ENCODE measurements at regions not wholly inside any gene's neighbourhood (a gene's known extent, or its start where the extent isn't known, plus 50 kb on each side); places are given as distances from the start of the nearest gene placed in this dataset.
"Not testable (repeated sequence)": the region's sequence is repeated elsewhere in the genome, so short reads cannot be mapped to it uniquely, and the experiment has no call there.

DNA sequence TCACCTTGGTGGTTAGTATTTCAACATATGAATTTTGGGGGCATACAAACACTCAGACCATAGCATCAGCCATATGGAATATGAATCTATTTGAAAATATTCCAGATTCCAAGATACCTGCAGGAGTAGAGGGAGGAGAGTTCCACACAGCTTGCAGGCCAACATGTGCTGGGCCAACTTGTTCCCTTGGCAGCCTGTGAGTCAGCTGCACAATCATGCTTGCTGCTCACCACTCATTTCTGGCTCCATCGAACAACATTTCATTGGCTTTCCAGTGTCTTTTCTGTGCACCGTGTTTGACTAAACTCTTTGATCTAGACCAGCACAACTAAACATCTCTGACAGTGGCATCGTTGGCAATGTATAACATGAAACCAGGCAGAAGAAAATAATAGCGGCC lies 282.5 kb upstream of the RASGEF1B start:
- no peak for DNase-seq

DNA sequence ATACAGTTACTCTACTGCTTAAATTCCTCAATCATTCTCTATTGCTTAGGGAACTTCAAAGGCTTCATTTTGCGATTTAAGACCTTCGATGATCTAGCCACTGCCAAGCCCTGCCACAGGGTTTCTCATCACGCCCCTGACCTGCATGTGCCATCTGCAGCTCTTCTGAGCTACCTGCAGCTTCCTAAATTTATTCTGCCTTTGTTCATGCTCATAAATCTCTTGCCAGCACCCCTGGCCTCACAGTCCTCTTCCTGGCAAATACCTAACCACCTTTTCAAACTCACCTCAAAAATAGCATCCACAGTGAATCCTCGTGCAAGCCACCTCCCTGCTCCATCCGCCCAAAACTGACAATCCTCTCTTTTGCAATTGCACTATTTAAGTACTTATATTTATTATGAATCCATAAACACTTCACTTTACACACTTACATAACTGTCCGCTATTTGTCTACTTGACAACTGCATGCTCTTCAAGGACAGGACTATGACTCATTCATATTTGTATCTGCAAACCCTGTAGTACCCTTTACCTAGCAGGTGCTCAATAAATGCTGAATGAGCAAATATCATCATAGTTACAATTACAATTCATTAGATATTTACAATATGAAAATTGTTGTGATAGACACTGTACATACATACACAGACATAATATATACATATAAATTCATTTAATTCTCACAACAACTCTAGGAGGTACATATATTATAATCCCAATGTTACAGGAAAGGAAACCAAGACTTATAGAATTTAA lies 280.0 kb upstream of the RASGEF1B start:
- DNase-seq = no peak

DNA sequence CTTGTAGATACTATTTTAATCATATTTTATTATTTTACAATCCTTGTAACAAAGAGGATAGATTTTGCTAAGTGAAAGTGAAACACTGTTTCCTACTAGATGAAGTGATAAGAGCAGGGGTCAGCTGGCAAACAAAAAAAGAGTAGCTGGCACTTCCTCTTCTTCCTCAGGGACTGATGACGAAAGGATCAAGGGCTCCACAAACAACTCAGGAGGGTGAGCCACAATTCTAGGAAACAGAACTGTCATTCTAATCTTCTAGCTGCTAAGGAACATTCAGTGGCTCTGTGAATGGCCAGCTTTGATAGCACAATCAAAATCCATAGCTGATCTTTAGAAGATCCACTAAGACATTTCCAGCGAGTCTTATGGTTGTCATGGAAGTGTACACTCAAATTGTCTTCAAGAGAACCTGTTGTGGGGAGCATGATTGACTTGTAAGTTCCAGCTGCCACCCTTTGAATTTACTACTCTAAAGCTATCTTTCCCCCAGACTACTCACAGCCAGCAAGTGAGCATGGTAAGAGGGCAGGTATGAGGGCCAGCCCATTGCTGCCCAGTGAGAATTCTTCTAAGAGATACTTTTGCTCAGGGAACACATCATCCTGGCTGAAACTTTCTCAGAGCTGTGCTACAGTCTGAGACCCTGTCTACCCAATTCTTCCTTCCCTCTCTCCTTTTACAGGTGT lies 275.7 kb upstream of the RASGEF1B start:
- DNase-seq = no peak

DNA sequence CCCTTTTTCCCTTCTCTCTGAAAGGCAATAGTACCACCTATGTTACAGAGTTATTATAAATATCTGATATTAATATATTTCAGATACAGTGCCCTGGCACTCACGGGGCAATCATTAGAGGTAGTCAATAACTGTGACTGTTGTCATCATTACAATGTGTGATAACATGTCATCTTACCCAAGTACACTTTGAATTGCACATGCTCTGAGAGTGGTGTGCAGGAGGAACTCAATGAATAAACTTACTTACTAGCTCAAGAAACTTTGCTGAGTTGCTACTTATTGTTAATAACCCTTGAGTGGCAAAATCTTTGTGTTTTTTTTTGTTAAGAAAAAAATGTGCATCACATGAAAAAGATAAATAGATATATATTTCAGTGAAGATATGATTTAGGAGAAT lies 275.1 kb upstream of the RASGEF1B start:
- DNase-seq = no peak

DNA sequence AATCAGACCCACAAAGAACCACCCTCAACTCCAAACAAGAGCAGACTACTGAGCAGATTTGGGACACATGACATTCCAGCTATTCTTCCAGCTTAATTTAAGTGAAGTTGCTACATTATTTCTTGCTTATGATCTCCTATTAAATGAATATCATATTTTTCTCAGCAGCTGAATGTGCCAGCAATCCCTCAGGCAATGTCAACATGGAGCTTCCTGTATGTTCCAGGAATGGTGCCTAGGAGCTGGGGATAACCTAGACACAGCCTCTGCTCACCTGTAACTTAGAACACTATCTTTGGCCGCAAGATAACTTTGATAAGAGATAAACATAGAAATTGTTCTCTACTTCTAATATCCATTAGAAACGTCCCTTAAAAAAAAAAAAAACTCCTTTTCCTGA lies 274.4 kb upstream of the RASGEF1B start:
- no peak for DNase-seq

DNA sequence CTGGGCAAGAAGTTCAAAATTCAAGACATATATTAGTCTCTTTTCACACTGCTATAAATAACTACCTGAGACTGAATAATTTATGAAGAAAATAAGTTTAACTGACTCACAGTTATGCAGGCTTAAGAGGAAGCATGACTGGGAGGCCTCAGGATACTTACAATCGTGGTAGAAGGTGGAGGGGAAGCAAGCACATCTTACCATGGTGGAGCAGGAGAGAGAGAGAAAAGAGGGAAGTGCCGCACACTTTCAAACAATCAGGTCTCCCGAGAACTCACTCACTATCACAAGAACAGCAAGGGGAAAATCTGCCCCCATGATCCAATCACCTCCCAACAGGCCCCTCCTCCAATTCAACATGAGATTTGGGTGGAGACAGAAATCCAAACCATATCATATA lies 273.3 kb upstream of the RASGEF1B start:
- no peak for DNase-seq

DNA sequence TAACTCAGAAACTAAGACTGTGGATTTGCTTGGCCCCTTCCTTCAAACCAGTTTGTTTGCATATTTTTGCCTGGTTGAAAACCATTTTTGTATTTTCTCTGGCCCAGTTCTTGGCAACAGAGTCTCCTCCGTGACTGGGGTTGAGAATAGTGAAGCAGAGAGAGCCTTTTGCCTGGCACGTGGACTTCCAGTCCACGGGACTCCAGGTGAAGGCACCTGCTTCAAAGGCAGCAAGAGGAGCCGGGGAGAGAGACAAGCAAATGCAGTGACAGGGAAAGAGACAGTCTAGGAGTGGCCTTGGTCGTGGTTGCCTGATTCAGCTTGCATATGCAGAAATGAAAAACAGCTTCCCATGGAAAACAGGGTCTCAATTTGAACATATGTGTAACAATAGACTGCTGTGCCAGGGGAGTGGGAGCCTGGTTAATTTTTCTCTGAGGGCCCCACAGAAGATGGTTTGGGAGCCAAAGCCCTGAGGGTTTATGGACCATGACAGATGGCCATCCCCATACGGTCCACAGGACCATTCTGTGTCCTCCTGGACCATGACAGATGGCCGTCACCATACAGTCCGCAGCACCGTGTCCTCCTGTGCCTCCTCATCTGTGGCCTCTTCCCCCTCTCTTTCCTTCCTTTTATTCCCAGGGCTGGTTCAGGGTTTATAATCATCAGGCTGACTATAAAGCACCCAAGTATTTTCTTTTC lies 272.2 kb upstream of the RASGEF1B start:
- no peak for DNase-seq

DNA sequence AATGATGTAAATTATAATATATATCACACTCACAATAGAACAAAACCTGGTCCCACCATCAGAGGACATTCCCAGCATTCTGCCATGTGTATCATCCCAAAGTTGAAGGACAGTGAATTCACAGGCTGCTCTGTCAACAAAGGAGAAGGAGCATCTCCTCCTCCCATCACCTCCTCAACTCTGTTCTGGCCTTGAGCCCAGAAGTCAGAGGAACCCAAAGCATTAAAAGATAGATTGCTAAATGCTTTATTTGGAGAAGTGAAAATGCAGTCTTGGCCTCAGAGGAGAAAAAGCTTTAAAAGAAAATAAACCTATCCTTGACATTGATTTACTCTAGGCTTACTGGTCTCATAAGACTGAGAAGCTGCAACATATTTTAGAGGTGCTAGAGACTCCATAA lies 268.8 kb upstream of the RASGEF1B start:
- no peak for DNase-seq

DNA sequence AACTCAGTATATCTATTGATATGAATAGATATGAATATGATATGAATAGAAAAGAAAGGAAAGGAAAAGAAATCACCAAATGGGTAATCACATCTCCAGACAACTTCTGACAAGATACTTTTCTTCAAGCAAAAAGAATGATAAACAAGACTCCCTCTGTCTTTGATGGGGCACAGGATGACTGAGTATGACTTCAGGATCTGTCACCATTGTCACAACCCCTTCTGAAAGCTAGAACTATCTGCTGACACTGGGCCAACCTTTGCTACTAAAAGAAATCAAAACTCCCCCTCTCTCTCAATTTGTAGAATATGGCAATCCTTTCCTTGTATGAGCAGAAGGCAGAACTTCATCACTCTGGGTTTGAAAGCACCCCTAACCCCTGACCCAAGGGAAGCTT lies 267.2 kb upstream of the RASGEF1B start:
- DNase-seq = no peak

DNA sequence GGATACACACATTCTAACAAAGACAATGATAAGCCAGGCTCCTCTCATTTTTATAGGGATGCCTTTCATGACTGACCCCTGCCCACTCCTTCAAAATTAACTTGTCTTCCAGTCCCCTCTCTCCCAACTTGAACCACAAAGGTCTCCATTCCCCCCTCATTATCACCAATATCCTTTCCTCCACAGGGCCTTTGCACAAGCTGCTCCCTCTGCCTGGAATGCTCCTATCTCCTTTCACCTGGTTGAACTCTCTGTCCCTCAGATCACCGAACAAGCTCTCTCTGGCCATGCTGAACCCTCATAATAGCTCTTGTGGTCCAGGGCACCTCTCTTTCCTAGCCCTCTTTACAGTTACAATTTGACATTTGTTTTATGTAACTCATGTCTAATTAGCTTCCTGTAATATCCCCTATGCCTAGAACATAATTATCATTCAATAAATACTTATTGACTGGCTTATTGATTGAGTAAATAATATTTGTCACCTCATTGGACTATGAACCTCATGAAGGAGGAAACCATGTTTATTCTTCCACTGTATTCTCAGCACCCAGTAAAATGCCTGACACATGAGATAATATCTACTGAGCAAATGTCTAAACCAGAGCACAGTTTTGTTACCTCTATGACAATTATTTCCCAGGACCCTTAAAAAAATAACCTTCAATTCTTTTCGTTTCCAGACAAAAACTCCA lies 266.3 kb upstream of the RASGEF1B start:
- DNase-seq = no peak

DNA sequence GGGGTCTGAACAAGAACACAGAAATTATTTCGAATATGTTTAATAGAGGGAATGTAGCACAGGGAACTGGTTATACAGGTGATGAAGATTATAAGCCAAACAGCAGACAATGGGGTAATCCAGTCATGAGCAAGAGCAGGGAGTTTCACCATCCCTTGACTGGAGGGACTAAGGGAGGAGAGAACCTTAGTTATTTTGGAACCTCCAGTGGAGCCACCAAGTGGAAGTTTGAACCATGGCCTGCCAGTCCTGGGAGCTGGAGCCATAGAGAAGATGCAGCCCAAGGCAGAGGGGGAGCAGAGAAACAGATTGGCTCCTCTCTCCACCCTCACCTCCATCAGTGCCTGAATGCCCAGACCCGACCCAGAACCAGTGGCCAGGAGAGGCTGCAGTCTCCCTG lies 264.6 kb upstream of the RASGEF1B start:
- no peak for DNase-seq

DNA sequence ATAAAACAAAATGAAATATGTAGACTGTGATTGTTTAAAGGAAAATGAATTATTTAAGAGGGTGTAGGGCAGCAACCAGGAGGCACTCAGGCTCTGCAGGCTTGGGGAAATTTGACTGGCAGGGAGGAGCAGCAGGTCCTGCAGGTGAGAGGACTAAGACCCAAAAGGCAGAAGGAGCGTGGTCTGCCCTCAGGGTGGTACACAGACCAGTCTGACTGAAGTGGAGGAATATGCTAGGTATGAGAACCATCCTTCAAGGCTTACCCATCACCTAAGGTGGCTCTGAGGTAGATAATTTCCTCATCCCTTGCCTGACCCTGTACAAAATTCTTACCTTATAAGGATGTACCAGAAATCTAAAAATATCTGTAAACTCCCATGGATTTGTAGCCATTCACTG lies 261.3 kb upstream of the RASGEF1B start:
- DNase-seq = no peak

DNA sequence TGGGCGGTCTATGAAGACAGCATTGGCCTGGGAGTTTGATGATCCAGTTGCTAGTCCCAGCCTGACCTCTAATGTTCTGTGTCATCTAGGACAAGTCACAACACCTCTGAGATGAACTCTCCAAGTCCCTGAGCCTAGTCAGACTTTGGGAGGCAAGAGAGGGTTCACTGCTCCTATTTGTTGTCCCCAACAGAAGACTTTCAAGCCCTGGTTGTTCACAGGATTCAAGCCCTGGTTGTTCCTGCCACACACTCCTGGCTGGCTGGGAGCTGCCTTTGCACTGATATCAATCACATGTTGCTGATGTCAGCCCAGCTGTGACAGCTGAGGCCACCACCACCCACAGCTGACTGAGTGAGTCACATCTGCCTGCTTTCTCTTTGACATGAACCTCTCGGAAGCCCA lies 253.2 kb upstream of the RASGEF1B start:
- DNase-seq = no peak

DNA sequence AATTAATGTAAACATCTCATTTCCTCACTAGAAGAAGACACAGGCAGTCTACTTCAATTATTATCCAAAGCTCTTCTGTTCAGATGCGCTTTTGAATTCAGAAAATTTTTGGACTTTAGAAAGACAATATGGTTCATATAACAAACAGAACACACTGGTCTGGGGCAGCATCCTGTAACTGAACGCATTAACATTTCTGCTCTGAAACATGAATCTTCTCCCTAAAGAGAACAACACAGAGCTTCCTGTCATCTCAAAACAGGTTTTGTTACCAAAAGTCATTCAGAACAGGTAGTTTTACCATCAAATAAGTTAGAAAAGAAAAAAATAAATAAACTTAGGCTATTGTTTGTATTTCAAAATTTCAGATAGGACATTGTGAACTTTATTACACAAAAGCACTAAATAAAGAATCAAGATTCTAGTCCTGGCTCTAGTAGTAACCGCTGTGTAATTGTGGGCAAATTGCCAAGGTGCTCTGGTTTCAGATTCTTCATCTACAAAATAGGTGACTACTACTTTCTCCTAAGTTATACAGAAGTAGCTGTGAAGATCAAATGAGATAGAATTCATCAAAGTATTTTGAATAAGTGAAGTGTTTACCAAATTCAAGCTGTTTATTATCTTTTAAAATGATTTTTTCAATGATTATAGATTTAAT lies 252.3 kb upstream of the RASGEF1B start:
- DNase-seq = no peak

DNA sequence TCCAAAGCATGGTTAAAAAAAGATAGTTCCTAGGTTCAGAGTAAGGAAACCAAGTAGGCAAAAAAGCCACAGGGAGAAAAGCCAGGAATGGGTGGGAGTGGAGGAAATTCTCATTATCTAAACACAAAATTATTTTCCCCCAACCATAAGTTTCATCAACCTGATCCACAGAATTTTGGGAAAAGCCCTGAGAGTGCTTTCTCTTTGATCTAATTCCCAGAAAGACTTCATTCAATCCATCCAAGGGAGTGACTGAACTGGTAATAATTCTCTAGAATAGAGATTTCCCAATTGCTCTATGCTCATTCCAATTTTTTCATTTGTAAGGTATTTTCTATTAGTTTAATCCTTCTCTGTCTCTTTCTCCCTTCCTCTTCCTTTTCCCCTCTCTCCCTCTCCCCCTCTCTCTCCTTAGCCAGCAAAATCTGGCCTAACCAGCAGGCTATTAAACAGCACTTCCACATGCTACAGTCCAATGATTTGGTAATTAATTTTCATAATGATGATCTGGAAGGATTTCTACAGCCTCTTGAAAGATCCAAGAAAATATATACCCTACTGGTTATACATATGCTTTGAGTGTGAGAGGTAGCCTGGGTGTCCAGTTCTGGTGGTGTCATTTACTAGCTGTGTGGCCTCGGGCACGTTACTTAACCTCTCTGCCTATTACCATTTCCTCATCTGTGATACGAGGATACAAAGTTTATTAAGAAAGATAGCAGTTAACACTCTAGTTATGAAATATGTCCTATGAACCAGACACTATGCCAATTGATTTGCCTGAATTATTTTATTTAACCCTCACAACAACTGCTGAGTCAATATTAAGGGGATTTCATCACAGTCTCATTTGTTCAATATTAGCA lies 251.5 kb upstream of the RASGEF1B start:
- DNase-seq = no peak

DNA sequence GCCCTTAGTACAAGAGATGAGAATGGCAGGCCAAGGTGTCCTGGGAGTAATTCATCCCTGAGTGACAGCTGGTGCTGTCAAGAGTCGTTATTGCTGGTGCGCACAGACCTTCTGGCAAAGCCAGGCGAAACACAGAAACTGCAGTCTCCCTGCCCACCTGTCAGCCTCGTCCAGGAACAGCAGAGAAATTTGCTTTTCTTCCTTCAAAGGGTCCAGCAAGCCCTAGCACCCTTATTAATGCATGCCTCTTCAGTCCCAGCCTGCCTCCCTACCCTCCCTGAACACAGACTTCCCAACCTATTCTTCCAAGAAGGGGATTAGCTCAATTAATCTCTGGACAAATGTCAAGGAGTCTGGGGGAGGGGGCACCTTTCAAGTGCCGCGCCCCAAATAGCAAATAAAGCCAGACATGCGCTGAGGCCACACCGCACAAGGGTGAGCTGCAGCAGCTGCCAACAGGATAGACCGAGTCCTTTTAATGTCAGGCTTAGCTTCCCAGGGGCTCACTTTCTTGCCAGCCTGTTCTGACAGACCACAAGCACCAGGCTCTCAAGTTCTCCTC lies 250.7 kb upstream of the RASGEF1B start:
- DNase-seq = no peak

DNA sequence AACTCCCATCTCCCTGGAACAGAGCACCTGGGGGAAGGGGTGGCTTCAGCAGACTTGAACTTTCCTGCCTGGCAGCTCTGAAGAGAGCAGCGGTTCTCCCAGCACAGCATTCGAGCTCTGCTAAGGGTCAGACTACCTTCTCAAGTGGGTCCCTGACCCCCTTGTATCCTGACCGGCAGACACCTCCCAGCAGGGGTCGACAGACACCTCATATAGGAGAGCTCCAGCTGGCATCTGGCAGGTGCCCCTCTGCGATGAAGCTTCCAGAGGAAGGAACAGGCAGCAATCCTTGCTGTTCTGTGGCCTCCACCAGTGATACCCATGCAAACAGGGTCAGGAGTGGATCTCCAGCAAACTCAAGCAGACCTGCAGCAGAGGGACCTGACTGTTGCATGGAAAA lies 244.1 kb upstream of the RASGEF1B start:
- DNase-seq = no peak

DNA sequence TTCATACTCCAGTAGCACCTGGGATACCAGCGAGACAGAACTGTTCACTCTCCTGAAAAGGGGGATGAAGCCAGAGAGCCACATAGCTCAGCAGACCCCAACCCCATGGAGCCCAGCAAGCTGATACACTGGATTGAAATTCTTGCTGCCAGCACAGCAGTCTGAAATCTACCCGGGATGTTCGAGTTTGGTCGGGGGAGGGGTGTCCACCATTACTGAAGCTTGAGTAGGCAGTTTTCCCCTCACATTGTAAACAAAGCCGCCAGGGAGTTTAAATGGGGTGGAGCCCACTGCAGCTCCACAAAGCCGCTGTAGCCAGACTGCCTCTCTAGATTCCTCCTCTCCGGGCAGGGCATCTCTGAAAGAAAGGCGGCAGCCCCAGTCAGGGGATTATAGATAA lies 243.7 kb upstream of the RASGEF1B start:
- not testable (repeated sequence) for DNase-seq

DNA sequence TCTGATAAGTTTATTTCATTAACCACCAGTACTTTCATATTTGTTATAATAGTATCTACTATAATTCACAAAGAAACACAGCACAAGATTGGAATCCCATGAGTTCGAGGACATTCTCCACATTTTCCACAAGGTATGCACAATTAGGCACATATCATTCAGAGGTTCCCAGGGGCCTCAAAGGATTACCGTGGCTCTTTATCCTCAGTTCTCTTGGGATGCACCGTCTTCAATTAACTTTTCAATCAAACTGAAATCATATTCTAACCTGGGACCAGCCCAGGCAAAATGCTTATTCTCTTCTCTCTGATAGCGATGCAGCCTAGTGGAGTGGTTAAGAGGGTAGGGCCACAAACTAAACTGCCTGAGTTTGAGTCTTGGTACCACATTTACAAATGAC lies 242.6 kb upstream of the RASGEF1B start:
- DNase-seq = no peak

DNA sequence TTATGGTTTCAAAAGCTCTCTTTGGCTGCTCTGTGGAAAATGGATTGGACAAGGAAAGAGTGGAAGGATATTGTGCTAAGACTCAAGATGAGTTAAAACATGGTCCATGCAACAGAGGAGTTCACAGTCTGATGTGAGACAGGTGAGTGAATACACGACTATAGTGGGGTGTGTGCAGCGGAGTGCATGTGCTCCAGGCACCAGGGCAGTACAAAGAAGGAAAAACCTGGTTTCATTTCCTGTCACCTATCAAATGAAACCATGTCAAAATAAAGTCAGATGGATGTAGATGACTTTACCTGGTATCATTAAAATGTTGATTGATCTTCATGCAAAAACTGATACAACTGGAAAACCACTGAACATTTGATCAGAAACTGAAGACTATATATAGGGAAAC lies 241.0 kb upstream of the RASGEF1B start:
- no peak for DNase-seq

DNA sequence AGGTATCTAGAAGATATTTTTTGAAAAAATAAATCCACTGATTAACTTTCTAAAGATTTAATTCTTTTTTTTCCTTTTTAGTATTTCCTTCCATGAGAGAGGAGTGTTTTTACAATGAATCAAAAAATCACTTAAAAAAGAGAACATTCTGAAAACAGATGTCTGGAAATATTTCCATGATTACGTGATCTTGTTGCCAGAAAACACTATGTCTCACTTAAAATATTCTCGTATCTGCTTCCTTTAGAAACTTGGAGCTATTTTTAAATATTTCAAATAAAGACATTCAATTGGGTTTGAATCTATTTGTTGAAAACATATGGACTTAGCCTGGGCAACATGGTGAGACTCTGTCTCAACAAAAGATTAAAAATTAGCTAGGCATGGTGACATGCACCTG lies 232.8 kb upstream of the RASGEF1B start:
- no peak for DNase-seq

DNA sequence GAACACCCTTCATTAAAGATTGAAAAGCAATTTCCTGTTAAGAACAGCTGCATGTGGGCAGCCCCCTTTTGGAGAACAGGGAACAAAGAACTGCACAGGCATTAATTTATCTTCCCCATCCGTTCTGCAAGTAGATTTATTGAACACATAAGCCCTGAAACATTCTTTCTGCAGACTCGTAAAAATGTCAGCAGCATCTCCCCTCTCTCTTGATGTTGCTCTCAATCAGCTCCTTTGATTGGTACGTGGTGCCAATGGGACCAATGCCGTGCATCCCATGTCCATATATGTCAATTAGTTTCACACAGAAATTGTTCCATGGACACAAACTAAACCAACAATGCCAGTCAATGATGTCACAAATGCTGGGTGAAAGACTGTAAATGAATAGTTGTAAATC lies 228.5 kb upstream of the RASGEF1B start:
- no peak for DNase-seq

Measured in HCEC 1CT (cell line).